ENCODE measurements at regions not wholly inside any gene's neighbourhood (a gene's known extent, or its start where the extent isn't known, plus 50 kb on each side); places are given as distances from the start of the nearest gene placed in this dataset.

- TF ChIP-seq POLR2AphosphoS5 (IDR thresholded peaks at IDR 0.05; ENCODE audit: low read depth, low read length), result no peak
- TF ChIP-seq, protein P1, sequence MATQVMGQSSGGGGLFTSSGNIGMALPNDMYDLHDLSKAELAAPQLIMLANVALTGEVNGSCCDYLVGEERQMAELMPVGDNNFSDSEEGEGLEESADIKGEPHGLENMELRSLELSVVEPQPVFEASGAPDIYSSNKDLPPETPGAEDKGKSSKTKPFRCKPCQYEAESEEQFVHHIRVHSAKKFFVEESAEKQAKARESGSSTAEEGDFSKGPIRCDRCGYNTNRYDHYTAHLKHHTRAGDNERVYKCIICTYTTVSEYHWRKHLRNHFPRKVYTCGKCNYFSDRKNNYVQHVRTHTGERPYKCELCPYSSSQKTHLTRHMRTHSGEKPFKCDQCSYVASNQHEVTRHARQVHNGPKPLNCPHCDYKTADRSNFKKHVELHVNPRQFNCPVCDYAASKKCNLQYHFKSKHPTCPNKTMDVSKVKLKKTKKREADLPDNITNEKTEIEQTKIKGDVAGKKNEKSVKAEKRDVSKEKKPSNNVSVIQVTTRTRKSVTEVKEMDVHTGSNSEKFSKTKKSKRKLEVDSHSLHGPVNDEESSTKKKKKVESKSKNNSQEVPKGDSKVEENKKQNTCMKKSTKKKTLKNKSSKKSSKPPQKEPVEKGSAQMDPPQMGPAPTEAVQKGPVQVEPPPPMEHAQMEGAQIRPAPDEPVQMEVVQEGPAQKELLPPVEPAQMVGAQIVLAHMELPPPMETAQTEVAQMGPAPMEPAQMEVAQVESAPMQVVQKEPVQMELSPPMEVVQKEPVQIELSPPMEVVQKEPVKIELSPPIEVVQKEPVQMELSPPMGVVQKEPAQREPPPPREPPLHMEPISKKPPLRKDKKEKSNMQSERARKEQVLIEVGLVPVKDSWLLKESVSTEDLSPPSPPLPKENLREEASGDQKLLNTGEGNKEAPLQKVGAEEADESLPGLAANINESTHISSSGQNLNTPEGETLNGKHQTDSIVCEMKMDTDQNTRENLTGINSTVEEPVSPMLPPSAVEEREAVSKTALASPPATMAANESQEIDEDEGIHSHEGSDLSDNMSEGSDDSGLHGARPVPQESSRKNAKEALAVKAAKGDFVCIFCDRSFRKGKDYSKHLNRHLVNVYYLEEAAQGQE (IDR thresholded peaks at IDR 0.05; ENCODE audit: insufficient read depth in 1 of 2, low read depth in 2 of 2, low read length in 2 of 2), result no peak
- no peak for TF ChIP-seq TAF1 (IDR thresholded peaks at IDR 0.05; ENCODE audit: borderline replicate concordance, insufficient read depth, low read length)
- no peak for TF ChIP-seq SIN3A (IDR thresholded peaks at IDR 0.05; ENCODE audit: borderline replicate concordance, insufficient read depth, low read length)
Measured at GRCh38 chr17:73989671-73990070, 213.8 kb upstream of the RPL38 start.

Data from PFSK-1 (cell line).